PC-9 (cell line): ENCODE measurements at regions not wholly inside any gene's neighbourhood (a gene's known extent, or its start where the extent isn't known, plus 50 kb on each side); places are given as distances from the start of the nearest gene placed in this dataset.

Experiments used
- BruUV-seq: library from RNA; stranded (reverse); fragments of 400-500 nt; replicated peaks from 2 replicates; lab custom pipeline; 2021; lab: Mats Ljungman, UMichigan
- CTCF ChIA-PET: fragments of 300-600 bp; sonication (Branson Sonifier 250); formaldehyde crosslinking; loops from one replicate; lab custom pipeline; 2022; ENCODE audit warnings: antibody characterized with exemption; lab: Charles Lee
- POLR2A ChIA-PET: fragments of 300-600 bp; sonication (Branson Sonifier 250); formaldehyde crosslinking; loops from one replicate; lab custom pipeline; 2022; ENCODE audit warnings: antibody characterized with exemption; ENCODE audit not compliant: unreplicated experiment; lab: Charles Lee
- DNase-seq, 2 experiments: peaks; one replicate each; pipeline versions ENCODE4 v3.0.0 to v3.0.0-alpha.2; 2015 to 2022; ENCODE audit warnings: mixed read lengths in 1 of 2
- H2AFZ ChIP-seq: fragments of 200-600 bp; sonication (generic); 2 replicates; pipeline ENCODE4 v1.8.1; 2017; ENCODE audit warnings: antibody characterized with exemption
- H3F3A ChIP-seq: fragments of 200-600 bp; sonication (generic); 2 replicates; pipeline ENCODE4 v1.8.1; 2017; ENCODE audit warnings: antibody characterized with exemption, mild to moderate bottlenecking, low read depth; ENCODE audit not compliant: insufficient read depth
- H3K27ac ChIP-seq: fragments of 200-600 bp; sonication (generic); 2 replicates; pipeline ENCODE4 v1.6.1; 2016; ENCODE audit warnings: mixed run types
- H3K27me3 ChIP-seq: fragments of 200-600 bp; sonication (generic); 2 replicates; pipeline ENCODE4 v1.6.1; 2016; ENCODE audit warnings: low read depth, mixed run types; ENCODE audit not compliant: insufficient read depth
- H3K36me3 ChIP-seq: fragments of 200-600 bp; sonication (generic); 2 replicates; pipeline ENCODE4 v1.6.1; 2016; ENCODE audit warnings: low read depth, mixed run types
- H3K4me1 ChIP-seq: fragments of 200-600 bp; sonication (generic); replicated peaks from 2 replicates; pipeline ENCODE4 v1.6.1; 2016; ENCODE audit warnings: mixed run types; ENCODE audit not compliant: insufficient read depth
- H3K4me2 ChIP-seq: fragments of 200-600 bp; sonication (generic); 2 replicates; pipeline ENCODE4 v1.6.1; 2017; ENCODE audit warnings: mixed run types
- H3K4me3 ChIP-seq: fragments of 200-600 bp; sonication (generic); 2 replicates; pipeline ENCODE4 v1.6.1; 2016; ENCODE audit warnings: mixed run types
- H3K79me2 ChIP-seq: fragments of 200-600 bp; sonication (generic); 2 replicates; pipeline ENCODE4 v1.6.1; 2017; ENCODE audit warnings: low read depth, mixed run types
- H3K9me2 ChIP-seq: fragments of 200-600 bp; sonication (generic); 2 replicates; pipeline ENCODE4 v1.8.1; 2017; ENCODE audit warnings: mild to moderate bottlenecking; ENCODE audit not compliant: insufficient read depth
- H3K9me3 ChIP-seq: fragments of 200-600 bp; sonication (generic); 2 replicates; pipeline ENCODE4 v1.8.1; 2016; ENCODE audit warnings: low read depth; ENCODE audit not compliant: insufficient read depth
- H4K20me1 ChIP-seq: fragments of 200-600 bp; sonication (generic); 2 replicates; pipeline ENCODE4 v1.8.1; 2017; ENCODE audit not compliant: insufficient read depth
- EZH2 ChIP-seq: fragments of 200-600 bp; sonication (generic); IDR thresholded peaks from 2 replicates; pipeline ENCODE4 v1.8.0; 2017; ENCODE audit warnings: antibody characterized with exemption, low read depth
- intact Hi-C: fragments of 100-400 bp; cut with micrococcal nuclease; formaldehyde crosslinking; loops from one replicate; pipeline ENCODE4 v1.10.0; 2022; ENCODE audit not compliant: unreplicated experiment
- TF ChIP-seq, protein P1 (sequence below): fragments of 200-600 bp; sonication (generic); conservative IDR thresholded peaks from 2 replicates; pipeline ENCODE4 v1.6.1; 2017; ENCODE audit warnings: mixed run types, antibody characterized with exemption, mild to moderate bottlenecking, moderate library complexity

DNA sequence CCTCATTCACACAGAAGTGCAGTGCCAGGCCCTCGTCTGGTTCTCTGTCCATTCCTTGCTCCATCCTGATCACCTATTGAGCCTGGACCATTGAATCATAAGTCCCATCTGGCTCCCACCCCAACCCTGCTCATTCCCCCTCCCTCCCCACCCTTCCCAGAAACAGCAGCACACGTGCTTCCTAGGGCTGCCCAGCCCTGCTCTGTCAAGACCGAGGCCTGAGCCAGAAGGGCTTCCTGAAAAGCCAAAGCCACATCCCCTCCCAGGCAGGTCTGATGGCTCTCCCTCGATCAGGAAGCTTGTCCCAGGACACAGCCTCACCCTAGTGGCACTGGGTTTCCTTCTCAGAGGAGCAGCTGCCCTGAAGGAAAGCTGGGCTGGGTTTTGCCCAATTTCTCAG lies 79.8 kb upstream of the FZD7 start:
- H3K9me3 ChIP-seq, result no peaks in the 10 kb centered on the region
- no peak for TF ChIP-seq EZH2
- TF ChIP-seq, protein P1, sequence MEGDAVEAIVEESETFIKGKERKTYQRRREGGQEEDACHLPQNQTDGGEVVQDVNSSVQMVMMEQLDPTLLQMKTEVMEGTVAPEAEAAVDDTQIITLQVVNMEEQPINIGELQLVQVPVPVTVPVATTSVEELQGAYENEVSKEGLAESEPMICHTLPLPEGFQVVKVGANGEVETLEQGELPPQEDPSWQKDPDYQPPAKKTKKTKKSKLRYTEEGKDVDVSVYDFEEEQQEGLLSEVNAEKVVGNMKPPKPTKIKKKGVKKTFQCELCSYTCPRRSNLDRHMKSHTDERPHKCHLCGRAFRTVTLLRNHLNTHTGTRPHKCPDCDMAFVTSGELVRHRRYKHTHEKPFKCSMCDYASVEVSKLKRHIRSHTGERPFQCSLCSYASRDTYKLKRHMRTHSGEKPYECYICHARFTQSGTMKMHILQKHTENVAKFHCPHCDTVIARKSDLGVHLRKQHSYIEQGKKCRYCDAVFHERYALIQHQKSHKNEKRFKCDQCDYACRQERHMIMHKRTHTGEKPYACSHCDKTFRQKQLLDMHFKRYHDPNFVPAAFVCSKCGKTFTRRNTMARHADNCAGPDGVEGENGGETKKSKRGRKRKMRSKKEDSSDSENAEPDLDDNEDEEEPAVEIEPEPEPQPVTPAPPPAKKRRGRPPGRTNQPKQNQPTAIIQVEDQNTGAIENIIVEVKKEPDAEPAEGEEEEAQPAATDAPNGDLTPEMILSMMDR, result no peak
- no TSS peak for BruUV-seq
- H2AFZ ChIP-seq, result no peak overlapping the region
- CTCF ChIA-PET, result no interaction called here
- no peak for DNase-seq
- no peaks in the 10 kb centered on the region for H3K4me1 ChIP-seq
- no peak overlapping the region for H3K4me3 ChIP-seq
- H3K36me3 ChIP-seq, result no peaks in the 10 kb centered on the region
- no peaks in the 10 kb centered on the region for H4K20me1 ChIP-seq
- no peak overlapping the region for H3K27ac ChIP-seq
- H3K4me2 ChIP-seq, result no peak overlapping the region
- H3K27me3 ChIP-seq, result no peaks in the 10 kb centered on the region
- intact Hi-C loops, result no loop called here
- no peaks in the 10 kb centered on the region for H3K9me2 ChIP-seq
- H3K79me2 ChIP-seq, result no peaks in the 10 kb centered on the region
- no peaks in the 10 kb centered on the region for H3F3A ChIP-seq
- POLR2A ChIA-PET, result interaction anchor here (0.8 kb wide), 1 partner anchor 24 kb away, joined by 5 read pairs; no protein-coding TSS in a partner anchor

DNA sequence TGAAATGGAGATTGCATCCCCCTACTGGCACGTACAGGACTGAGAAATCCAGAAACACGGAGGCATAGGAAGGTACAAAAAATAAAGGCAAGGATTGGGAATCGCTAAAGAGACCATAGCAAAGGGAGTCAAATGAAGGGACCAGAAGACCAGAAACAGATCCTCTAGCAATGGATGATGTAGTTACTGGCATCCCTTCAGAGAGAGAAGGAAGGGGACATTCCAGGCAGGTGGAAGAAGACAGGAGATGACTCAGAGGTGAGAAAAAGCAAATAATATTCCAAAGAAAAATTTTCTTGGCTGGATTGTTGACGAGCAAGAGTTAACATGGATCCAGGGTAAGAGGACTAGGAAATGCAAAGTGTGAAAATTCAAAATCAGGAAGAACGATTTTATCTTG lies 78.4 kb upstream of the FZD7 start:
- no peak overlapping the region for H3K27ac ChIP-seq
- H2AFZ ChIP-seq, result no peak overlapping the region
- no peak overlapping the region for H3K4me3 ChIP-seq
- BruUV-seq, result no TSS peak
- POLR2A ChIA-PET, result interaction anchor here (0.6 kb wide), 1 partner anchor 56 kb away, joined by 4 read pairs; no protein-coding TSS in a partner anchor
- CTCF ChIA-PET, result no interaction called here
- H3K27me3 ChIP-seq, result no peaks in the 10 kb centered on the region
- no peaks in the 10 kb centered on the region for H3K79me2 ChIP-seq
- no peaks in the 10 kb centered on the region for H3K36me3 ChIP-seq
- intact Hi-C loops, result no loop called here
- H3K4me2 ChIP-seq, result no peak overlapping the region
- no peaks in the 10 kb centered on the region for H3F3A ChIP-seq
- H3K9me3 ChIP-seq, result no peaks in the 10 kb centered on the region
- no peaks in the 10 kb centered on the region for H3K4me1 ChIP-seq
- DNase-seq, result no peak
- no peaks in the 10 kb centered on the region for H3K9me2 ChIP-seq
- no peaks in the 10 kb centered on the region for H4K20me1 ChIP-seq
- no peak for TF ChIP-seq EZH2
- TF ChIP-seq, protein P1, result no peak

DNA sequence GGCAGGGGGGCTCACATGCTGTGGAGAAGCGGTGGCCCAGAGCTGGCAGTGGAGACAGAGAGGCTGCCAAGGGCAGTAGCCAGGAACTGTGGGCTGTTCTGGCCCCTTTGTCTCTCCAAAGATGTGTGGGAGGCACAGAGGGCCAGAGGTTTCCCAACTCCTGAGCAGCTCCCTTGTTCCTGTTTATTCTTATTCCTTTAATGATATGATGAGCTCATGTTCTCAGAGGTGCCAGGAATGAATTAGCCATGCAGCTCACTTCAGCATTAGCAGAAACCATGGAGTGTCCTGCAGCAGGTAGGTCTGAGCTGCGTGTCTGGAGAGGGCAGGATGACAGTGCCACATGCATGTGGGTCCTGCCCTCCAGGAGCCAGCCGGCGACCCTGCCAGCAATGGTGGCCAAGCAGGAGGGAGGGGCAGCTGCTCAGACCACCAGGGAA lies 77.9 kb upstream of the FZD7 start:
- DNase-seq, result no peak

More for the DNA sequence above, 77.9 kb upstream of the FZD7 start:
- TF ChIP-seq, protein P1, result no peak
- no peak for TF ChIP-seq EZH2
- no peaks in the 10 kb centered on the region for H3K27me3 ChIP-seq
- no peaks in the 10 kb centered on the region for H3K9me2 ChIP-seq
- H3K4me1 ChIP-seq, result no peaks in the 10 kb centered on the region
- no peak overlapping the region for H3K4me3 ChIP-seq
- intact Hi-C loops, result no loop called here
- no TSS peak for BruUV-seq
- ChIA-PET POLR2A (interaction anchor here (0.6 kb wide), 1 partner anchor 57 kb away, joined by 4 read pairs; no protein-coding TSS in a partner anchor), CTCF (no interaction called here)
- no peaks in the 10 kb centered on the region for H3K36me3 ChIP-seq
- H3F3A ChIP-seq, result no peaks in the 10 kb centered on the region
- H4K20me1 ChIP-seq, result no peaks in the 10 kb centered on the region
- H3K4me2 ChIP-seq, result no peak overlapping the region
- no peaks in the 10 kb centered on the region for H3K79me2 ChIP-seq
- no peak overlapping the region for H3K27ac ChIP-seq
- H2AFZ ChIP-seq, result no peak overlapping the region
- no peaks in the 10 kb centered on the region for H3K9me3 ChIP-seq
